ENCODE measurements at regions not wholly inside any gene's neighbourhood (a gene's known extent, or its start where the extent isn't known, plus 50 kb on each side); places are given as distances from the start of the nearest gene placed in this dataset.

DNA sequence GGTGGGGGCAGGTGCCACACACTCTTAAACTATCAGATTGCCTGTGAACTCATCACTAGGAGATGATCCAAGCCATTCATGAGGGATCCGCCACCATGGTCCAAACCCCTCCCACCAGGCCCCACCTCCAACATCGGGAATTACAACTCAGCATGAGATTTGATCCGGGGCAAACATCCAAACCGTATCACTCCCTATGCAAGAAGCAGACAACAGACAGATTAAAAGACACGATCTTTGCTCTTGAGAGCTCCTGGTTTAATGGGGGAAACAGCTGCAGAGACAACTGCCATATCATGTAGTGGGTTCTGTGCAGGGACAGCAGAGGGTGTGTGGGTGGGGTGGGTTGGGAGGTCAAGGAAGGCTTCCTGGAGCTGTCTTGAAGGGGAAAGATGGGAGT is 123.6 kb downstream of the EMX2 start:
- TF ChIP-seq, protein P1, sequence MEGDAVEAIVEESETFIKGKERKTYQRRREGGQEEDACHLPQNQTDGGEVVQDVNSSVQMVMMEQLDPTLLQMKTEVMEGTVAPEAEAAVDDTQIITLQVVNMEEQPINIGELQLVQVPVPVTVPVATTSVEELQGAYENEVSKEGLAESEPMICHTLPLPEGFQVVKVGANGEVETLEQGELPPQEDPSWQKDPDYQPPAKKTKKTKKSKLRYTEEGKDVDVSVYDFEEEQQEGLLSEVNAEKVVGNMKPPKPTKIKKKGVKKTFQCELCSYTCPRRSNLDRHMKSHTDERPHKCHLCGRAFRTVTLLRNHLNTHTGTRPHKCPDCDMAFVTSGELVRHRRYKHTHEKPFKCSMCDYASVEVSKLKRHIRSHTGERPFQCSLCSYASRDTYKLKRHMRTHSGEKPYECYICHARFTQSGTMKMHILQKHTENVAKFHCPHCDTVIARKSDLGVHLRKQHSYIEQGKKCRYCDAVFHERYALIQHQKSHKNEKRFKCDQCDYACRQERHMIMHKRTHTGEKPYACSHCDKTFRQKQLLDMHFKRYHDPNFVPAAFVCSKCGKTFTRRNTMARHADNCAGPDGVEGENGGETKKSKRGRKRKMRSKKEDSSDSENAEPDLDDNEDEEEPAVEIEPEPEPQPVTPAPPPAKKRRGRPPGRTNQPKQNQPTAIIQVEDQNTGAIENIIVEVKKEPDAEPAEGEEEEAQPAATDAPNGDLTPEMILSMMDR (IDR thresholded peaks at IDR 0.05; ENCODE audit: borderline replicate concordance, extremely low read depth, low read length, poor library complexity, severe bottlenecking) = no peak
- TF ChIP-seq EZH2 (IDR thresholded peaks at IDR 0.05; ENCODE audit: borderline replicate concordance, low read depth, low read length, severe bottlenecking) = no peak
